ENCODE measurements at regions not wholly inside any gene's neighbourhood (a gene's known extent, or its start where the extent isn't known, plus 50 kb on each side); places are given as distances from the start of the nearest gene placed in this dataset.

GRCh38 chr6:8664070-8664469, 228.7 kb upstream of the SLC35B3 start:
- Histone ChIP-seq H3K4me2 (ENCODE audit: low read depth, low read length) (no peak overlapping the region), H3K27ac (ENCODE audit: extremely low read length, insufficient read depth, low read length) (no peak overlapping the region), H3K36me3 (replicated peaks in 1 of 2; ENCODE audit: control insufficient read depth in 1 of 2, insufficient read depth in 2 of 2, low read length in 2 of 2) (no peaks in the 10 kb centered on the region), H3K4me1 (ENCODE audit: insufficient read depth, low read length) (peaks cover 12% of the 10 kb centered on the region), H4K20me1 (ENCODE audit: insufficient read depth, low read length) (no peaks in the 10 kb centered on the region), H3K27me3 (ENCODE audit: control insufficient read depth in 1 of 2, insufficient read depth in 2 of 2, low read length in 2 of 2) (no peaks in the 10 kb centered on the region), H3K4me3 (replicated peaks in 1 of 3; ENCODE audit: insufficient read depth in 1 of 3, low read depth in 2 of 3, low read length in 3 of 3) (no peak overlapping the region), H3K79me2 (ENCODE audit: insufficient read depth, low read length) (no peaks in the 10 kb centered on the region), H2AFZ (ENCODE audit: low read length) (no peak overlapping the region), H3K9ac (ENCODE audit: insufficient read depth, low read depth, low read length) (no peak overlapping the region), H3K9me3 (ENCODE audit: low read length) (peaks cover 30% of the 10 kb centered on the region)
- ATAC-seq (no peak), FAIRE-seq (no peak), DNase-seq (ENCODE audit: low spot score) (no peak)
- intact Hi-C loops (cut with micrococcal nuclease; ENCODE audit: unreplicated experiment) (no loop called here), in situ Hi-C loops (cut with HindIII; ENCODE audit: extremely low pct_ligation_motif_present, low pct_unique_long_range_greater_than_20kb) (no loop called here)
- TF ChIP-seq BRF2 (CRISPR knock-in tag; IDR thresholded peaks at IDR 0.05) (no peak), CBX2 (IDR thresholded peaks at IDR 0.05; ENCODE audit: low read depth, low read length) (no peak), CBX2 (CRISPR knock-in tag; IDR thresholded peaks at IDR 0.05; ENCODE audit: low read depth) (no peak), TFDP2 (CRISPR knock-in tag; IDR thresholded peaks at IDR 0.05) (no peak), ZMAT3 (CRISPR knock-in tag; conservative IDR thresholded peaks at IDR 0.05) (no peak), CBX1 (IDR thresholded peaks at IDR 0.05; ENCODE audit: low read depth) (no peak), NFATC3 (CRISPR knock-in tag; IDR thresholded peaks at IDR 0.05) (no peak), ZNF597 (CRISPR knock-in tag; IDR thresholded peaks at IDR 0.05) (no peak)
- no TSS peak for BruUV-seq (replicated peaks)
- ChIA-PET CTCF (ENCODE audit: low intra/inter-chr PET ratio, low total read pairs) (no interaction called here), POLR2A (no interaction called here)
- WGBS (ENCODE audit: low lambda C conversion rate) = 9% methylated on average over 3 of the region's 3 CpGs

All from HepG2 (cell line).